ENCODE measurements at regions not wholly inside any gene's neighbourhood (a gene's known extent, or its start where the extent isn't known, plus 50 kb on each side); places are given as distances from the start of the nearest gene placed in this dataset.

DNA sequence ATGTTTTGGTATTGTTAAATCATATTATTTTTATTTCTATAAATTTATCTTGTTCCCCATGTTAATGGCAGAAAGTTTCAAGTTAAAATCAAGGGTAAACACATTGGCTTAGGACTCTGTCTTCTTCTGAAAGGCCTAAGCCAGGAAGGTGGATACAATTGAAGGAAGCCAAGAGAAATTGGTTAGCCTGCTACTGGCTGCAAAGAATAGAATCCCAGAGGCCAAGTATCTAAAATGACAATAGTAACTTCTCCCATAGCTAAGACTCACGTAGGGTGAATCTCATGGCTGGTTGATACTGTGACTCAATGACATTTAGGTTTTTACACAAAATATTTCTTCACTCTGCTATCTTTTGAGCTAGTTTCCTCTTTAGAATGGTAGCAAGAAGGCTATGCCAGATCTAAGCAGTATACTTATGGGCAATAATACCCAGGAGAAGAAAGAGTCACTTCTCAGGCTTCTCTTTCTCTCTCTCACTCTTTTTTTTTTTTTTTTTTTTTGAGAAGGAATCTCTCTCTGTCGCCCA, 621.5 kb upstream of the TBL1XR1 start:
- no peak for DNase-seq (ENCODE audit: low read depth)

DNA sequence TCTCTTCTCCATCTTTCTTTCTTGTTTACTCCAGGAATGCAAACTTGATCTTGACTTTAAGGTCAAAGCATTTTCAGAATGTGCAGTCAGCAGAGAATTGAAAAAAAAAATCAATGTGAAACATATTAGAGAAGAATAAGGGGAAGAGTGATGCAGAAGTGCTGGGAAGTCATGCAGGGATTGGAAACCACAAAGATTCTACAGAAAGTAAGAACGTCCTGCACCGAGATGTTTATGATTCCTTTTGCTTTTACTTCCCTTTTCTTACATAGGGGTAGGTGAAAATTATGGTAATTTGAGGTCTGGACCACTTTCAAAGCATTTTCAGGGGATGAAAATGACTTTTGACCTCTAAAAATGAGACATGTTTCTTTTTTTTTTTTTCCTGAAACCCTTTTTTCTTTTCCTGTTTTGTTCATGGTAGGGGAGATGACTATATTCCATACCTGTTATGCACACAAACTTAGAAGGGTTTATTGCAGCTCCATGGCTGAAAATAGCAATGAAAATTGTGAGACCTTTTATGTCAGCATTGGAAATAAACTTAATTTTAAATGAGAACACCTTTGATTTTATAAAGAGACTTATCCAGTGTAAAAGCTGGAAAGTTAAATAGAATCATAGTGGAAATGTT, 623.5 kb upstream of the TBL1XR1 start:
- no peak for DNase-seq (ENCODE audit: low read depth)

DNA sequence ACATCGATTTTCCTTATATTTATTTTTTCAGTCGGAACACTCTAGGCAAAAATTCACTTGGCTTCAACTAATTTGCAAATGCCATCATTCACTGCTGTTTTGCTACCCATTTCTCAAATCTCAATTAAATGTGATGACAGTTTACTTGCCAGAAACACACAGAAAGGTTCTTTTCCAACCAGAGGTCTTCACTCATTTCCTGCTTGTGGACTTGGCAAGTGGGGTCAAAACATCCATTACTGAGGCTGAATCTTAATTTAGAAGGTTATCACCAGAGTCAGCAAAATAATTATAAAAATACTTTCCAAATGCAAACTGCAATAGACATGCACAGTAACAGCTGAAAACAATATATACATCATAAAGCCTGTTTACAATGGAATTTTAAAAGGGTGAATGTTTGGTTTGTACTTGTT, 625.4 kb upstream of the TBL1XR1 start:
- no peak for DNase-seq (ENCODE audit: low read depth)

DNA sequence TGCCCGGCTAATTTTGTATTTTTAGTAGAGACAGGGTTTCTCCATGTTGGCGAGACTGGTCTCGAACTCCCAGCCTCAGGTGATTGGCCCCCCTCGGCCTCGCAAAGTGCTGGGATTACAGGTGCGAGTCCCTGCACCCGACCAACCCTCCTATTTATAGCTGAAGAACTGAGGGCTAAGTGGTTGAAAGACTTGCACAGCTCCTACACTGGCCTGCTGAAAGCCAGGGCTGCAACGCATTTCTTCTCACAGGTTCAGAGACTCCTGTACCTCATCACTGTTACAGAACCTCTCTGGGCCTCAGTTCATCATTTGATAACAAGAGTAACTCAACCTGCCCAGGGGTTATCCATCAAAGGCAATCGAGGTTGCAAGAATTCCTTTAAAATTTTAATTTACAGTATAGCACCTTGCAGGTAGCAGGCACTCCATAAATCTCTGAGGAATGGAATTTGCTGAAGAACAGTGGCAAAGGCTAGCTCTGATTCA, 626.5 kb upstream of the TBL1XR1 start:
- DNase-seq (ENCODE audit: low read depth) = no peak

DNA sequence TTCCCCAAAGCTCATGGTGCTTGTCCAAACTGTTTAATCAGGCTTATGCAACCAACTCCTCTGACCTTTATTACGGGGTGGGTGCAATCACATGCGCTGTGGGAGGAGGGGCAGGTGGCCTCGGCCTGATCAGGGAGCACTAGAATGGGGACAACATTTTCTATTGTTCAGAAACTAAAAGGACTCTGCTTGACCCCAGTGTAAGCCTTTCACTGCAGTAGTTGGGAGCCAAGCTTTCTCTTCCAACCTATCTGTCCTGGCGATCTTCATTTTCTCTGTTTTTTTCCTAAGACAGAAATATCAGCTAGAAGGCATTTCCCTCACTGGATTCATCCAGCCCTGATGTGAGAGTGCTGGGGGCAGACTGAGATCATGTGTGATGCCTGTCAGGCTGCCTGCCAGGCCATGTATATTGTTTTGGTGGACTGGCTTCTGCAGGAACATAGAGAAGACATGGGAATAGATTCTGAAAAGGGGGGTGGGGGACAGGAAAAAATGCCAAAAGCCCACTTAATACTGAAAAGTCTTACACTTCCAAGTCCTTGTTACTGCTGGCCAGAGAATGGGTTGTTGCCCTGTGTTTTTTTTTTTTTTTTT, 627.0 kb upstream of the TBL1XR1 start:
- DNase-seq (ENCODE audit: low read depth) = no peak

DNA sequence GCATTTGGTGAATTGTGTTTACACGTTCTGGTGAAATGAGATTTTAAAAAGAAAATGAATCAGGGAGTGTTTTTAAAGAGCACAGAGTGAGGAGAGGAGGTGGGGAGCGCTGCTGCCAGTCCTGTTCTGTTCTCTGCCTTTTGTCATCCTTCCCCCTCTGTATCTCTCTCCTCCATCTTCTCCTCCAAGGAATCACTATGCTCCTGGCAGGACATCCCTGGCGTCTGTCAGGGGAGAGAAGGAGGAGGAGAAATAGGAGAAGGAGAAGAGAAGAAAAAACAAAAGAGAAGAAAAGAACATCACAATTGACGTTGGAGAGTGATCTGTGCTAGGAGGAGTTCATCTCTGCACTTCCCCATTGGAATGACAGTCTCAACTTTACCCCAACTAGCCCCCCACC, 627.6 kb upstream of the TBL1XR1 start:
- DNase-seq (ENCODE audit: low read depth) = no peak

DNA sequence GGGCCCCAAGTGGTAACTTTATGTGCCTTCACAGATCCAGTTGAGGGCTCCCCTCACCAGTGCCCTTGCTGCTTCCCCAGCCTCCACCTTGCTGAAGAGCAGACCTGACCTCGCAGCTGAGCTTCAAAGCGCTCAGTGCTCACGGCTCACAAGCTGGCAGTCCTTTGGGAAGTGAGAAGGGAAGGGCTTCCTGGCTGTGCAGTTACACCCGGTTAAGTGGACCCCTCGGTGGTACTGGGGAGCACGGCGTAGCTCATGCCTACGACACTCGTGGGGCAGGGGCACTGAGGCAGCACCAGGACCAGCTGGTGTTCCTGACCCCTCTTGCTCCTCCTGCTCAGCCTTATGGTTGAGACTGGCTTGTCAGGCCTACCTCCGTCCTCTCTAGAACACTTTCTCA, 629.0 kb upstream of the TBL1XR1 start:
- no peak for DNase-seq (ENCODE audit: low read depth)

DNA sequence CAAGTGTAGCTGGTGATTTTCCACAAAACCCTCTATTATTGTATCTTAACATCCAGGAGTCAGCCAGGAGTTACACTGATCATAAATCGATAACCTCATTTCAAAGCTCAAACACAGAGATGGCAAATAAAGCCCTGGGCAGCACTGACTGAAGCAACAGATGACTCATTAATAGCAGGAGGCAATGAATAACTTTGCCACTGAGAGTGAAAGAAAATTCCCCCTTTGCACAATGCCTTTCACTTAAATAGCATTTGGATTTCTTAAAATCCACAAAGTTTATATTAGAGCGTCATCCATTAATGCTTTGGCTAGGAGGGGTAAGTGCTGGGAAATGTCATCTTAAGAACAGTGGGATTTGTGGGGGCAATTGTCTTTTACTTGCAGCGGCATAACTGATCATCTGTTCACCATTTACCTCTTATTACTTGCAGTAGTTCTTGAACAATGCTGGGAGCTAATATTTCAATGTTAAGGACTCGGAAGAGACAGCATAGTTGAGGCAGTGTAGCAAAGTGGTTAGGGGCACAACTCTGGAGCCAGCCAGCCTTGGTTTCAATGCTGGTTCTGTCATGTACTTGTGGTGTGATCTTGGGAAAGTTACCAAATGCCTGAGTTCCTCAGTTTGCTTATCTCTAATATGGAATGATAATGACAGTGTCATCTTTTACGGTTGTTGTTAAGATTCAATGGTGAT, 630.4 kb upstream of the TBL1XR1 start:
- DNase-seq (ENCODE audit: low read depth) = no peak

DNA sequence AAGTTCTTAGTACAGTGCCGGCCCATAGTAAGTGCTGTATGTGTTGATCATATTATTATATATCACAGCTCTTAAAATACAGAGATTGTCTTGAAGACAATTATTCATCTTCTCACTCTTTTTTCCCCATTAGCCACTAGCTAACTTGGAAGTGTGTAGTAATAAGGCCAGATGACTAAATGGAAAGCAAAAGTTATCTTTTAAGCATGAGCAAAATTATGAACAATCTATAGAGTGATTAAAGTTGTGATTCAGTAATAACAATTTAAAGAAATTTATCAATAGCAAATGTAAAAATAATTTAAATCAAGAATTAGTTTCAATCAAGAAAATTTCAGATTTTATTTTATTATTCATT, 630.9 kb upstream of the TBL1XR1 start:
- no peak for DNase-seq (ENCODE audit: low read depth)

DNA sequence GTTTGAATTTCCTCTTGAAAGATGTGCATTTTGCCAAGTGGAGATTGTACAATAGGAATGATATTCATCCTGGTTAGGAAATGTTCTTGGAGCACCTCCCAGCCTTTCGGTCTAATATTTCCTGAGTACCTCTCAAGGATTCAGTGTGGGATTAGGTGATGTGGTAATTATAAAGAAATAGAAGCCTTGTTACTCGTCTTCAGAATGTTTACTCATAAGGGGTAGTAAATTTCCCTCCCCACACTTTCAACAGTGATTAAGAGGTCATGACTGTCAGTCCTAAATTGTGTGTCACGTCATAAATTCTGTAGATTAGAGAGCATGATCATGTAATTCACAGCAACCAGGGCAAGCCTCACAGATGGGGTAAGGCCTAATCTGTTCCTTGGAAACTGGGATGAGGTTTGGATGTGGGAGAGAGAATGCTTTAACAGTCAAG, 633.1 kb upstream of the TBL1XR1 start:
- DNase-seq (ENCODE audit: low read depth) = no peak

DNA sequence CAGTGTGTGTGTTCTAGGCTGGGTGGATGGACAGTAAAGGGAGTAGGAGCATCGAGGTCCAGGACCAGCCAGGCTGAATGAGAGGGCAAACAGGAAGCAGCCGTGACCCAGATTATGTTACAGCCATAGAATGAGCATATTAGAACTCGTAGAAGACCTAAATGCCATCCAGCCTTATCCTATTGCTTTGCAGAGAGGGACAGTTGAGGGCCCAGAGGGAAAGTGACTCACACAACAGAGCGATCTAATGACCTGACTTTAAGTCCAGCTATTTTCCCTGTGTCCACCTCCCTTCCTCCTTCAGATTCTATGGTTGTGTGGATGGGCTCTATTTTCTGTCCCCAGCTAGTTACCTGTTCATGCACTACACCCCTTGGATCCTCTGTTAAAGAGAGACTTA, 634.1 kb upstream of the TBL1XR1 start:
- no peak for DNase-seq (ENCODE audit: low read depth)

DNA sequence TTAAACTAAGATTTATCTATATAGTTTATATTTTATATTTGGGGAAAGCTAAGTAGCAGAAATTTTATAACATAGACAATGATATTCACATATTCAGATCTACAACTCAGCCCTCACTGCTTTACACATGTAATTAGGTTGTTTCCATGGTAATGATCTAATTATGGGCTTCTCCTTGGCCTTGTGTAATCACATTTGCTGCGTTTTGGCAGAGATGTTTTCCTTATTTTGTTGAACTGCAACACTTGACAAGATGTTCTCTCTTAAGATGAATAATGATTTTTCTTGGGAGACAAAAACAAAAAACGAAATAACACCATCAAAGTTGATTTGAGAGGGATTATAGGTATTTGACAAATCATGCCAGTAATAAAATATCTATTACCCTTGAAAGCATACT, 635.6 kb upstream of the TBL1XR1 start:
- no peak for DNase-seq (ENCODE audit: low read depth)

DNA sequence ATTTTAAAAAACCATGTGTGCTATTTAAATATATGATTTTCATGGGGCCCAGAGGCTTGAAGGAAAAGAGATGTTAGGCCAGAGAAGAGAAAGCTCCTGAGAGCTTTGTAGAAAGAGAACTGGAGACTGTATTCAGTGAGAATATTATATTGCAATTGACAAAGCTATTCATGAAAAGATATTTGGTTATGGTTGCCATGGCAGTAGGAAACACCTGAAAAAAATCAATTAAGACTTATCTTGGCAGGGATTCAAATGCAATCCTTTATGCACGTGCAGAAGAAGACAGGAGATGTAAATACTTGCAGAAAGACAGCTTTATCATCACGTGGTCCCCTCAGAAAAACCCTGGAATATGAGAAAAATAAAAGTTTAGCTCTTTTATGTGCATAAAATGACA, 636.0 kb upstream of the TBL1XR1 start:
- no peak for DNase-seq (ENCODE audit: low read depth)

DNA sequence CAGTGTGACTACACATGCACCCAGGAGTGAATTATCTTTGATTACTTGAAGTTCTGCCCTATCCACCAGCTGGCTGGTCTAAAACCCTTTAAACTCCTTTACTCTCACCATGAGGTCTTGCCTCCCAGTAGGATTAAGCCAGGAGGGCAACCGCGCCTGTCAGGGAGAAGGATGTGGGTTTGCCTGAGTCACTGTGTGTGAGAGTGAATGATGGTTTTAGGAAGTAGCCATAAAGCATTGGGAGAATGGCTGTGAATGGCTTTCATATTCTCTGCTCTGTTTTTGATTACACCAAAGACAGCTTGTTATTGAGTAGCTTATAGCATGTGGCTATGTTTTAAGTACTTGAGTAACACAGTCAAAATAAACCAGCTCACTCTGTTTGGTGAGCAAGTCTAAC, 637.7 kb upstream of the TBL1XR1 start:
- DNase-seq (ENCODE audit: low read depth) = no peak

DNA sequence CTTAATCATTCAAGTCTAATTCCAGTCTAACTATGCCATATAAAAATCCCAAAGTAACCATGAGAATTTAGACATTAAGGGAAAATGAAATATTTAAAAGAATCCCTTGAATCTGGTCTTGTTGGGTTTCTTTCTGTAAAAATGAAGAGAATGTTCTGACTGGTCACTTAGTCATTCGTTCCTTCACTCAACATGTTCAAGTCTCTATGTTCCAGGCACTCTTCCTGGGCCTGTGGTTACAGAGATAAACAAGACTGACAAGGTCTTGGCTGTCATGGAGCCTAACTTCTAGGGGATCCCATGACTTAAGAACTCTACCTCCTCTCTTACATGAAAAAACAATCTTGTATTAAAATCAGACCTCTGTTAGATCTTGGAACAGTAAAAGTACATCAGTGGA, 638.6 kb upstream of the TBL1XR1 start:
- DNase-seq (ENCODE audit: low read depth) = no peak

DNA sequence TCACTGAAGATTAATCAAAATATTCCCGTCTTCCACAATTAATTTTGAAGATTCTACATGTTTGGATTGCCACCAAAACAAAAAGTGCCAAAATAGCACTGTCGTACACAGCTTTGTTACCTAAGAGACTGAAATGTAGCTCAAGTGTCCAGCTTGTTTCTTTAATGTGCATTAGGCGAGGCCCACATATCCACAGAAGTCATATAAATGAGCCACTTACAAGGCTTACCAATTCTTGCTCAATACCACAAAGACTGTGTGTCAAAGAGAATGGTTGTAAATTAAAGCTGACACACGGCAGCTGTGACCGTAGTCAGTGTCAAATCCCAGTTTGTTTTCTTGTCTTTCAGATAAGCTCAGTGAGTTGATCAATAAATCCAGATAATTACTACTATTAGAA, 639.4 kb upstream of the TBL1XR1 start:
- DNase-seq (ENCODE audit: low read depth) = no peak

DNA sequence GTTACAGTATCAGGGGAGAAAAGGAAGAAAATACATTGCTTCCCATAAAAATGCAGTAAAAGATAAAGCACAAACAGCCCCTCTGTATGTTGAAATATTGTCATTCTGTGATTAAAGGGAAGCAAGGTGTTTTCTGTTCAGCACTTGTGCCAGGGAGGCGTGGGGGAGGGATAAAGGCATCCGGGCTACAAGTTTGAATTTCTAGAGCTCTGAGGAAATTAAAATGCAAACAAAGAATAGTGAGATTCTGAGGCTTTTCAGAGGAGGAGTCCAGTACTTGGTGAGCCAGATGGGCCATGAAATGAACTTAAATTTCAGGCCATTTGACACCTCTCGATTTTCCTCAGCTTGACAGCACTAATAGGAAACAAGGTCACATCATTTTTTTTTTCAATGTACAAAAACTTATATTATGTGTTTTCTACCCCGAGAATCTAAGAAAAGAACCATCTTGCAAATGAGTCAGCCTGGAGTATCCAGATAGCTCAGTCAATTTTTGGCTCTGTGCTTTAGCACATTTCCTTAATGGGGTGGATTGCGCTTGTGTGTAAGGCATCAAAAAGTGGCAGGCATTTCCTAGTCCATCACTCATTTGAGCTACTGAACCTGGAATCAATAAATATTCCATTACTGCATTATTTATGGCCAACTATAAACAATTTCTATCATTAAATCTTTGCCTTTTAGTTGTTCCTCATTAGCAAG, 640.8 kb upstream of the TBL1XR1 start:
- no peak for DNase-seq (ENCODE audit: low read depth)

DNA sequence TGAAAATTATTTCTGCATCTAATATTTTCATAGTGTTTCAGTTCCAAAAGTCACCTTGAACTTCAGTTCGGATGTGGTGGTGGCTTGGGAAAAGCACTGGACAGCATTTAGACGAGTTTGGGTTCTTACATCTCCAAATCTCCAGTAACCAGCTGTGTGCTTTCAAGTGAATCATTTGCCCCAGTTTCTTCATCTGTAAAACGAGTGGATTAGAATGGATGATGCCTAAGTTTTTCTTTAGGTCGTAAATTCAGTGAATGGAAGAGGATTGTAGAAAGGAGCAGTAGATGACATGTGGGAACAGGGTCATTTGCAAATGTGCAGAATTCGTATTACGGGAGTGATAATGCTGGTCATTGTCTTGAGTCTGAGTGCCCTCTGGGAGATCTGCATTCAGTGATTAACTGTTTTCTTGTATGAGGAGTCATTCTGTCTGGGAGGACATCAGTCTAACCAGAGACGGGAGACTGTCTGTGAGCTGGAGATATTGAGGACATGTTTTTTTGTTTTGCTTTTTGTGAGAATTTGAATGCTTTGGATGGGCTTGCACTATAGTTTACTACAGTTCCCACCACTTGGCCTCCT, 641.6 kb upstream of the TBL1XR1 start:
- no peak for DNase-seq (ENCODE audit: low read depth)

DNA sequence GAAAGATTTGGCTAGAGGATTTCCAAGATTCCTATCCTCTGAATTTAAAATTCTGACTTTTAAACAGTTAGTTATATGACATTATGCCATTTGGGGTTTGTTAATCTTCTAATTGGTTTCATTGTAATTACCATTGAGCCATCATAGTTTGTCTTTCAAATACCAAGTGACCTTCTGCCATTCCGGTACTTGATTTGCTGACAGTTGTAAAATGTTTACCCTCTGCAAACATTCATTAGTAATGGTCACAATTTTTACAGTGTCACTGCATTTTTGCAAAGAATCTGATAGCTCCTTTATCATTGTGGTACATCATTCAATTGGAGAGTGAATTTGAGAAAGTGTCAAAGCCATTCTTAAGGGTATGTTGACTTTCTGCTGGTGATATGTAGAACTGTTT, 645.0 kb upstream of the TBL1XR1 start:
- no peak for DNase-seq (ENCODE audit: low read depth)

DNA sequence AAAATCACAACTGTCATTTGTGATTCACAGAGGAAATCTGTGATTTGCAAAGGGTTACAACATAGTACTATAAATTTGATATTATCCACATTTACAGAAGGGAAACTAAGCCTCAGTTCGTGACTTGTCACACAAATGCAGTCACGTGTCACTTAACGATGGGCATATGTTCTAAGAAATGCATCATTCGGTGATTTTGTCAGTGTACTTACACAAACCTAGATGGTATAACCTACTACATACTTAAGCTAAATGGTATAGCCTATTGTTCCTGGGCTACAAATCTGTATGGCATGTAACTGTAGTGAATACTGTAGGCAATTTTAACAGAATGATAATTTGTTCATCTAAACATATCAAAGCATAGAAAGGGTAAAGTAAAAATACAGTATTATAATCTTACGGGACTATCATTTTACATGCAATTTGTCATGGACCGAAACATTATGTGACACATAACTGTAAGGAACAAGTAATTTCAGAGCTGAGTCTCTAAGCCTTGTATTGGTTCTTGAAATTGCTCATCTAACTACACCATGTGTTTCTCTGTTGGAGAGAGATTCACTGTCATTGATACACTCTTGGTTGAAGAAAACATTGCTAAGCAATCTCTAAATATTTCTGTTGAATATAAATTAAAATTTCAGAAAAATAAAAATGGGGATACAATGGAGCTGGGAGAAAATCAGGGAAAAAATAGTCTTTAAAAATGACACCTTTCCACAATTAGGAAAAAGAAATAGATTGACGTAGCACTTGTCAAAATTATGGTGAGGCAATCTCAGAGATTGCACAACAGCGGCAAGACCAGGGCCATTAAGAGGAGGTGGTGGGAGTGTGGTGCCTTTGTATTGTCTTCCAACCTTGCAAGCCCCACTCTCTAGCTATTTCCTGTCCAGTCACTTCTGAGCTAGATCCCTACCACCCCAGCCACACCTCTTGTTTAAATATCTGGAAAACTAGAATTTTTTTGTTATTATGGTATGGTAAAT, 645.8 kb upstream of the TBL1XR1 start:
- no peak for DNase-seq (ENCODE audit: low read depth)
